SU-DHL-6 (cell line): ENCODE measurements at regions not wholly inside any gene's neighbourhood (a gene's known extent, or its start where the extent isn't known, plus 50 kb on each side); places are given as distances from the start of the nearest gene placed in this dataset.

Source experiments
- H2AFZ ChIP-seq: fragments of 200-600 bp; sonication (generic); 2 replicates; pipeline ENCODE4 v1.6.1; 2014; ENCODE audit warnings: low read depth, mild to moderate bottlenecking, moderate library complexity, mixed read lengths, antibody characterized with exemption, low read length; ENCODE audit not compliant: severe bottlenecking
- H3F3A ChIP-seq: fragments of 200-600 bp; shearing (Covaris generic); 2 replicates; pipeline ENCODE4 v1.6.0; 2016; ENCODE audit warnings: antibody characterized with exemption, mild to moderate bottlenecking; ENCODE audit not compliant: insufficient read depth
- H3K27ac ChIP-seq: fragments of 200-600 bp; sonication (generic); 2 replicates; pipeline ENCODE4 v1.5.1; 2016; ENCODE audit warnings: low read depth, mild to moderate bottlenecking, low read length, moderate library complexity, mixed read lengths
- H3K27me3 ChIP-seq: fragments of 200-600 bp; sonication (generic), shearing (Covaris generic); 2 replicates; pipeline ENCODE4 v1.6.0; 2014; ENCODE audit warnings: mild to moderate bottlenecking, low read length
- H3K36me3 ChIP-seq: fragments of 200-600 bp; sonication (generic); 2 replicates; pipeline ENCODE4 v1.6.1; 2014; ENCODE audit warnings: mild to moderate bottlenecking, low read length, mixed read lengths
- H3K4me2 ChIP-seq: fragments of 300-600, 200-600 bp; shearing (Covaris generic), sonication (generic); 2 replicates; pipeline ENCODE4 v1.6.0; 2014; ENCODE audit warnings: low read length, low read depth, mild to moderate bottlenecking; ENCODE audit not compliant: poor library complexity, severe bottlenecking
- H3K4me3 ChIP-seq: fragments of 200-600 bp; sonication (generic); 2 replicates; pipeline ENCODE4 v1.5.1; 2014; ENCODE audit warnings: antibody characterized with exemption, low read length, mild to moderate bottlenecking, mixed read lengths; ENCODE audit not compliant: insufficient read depth, poor library complexity, severe bottlenecking
- H3K79me2 ChIP-seq: fragments of 200-600 bp; sonication (generic); 2 replicates; pipeline ENCODE4 v1.6.1; 2014; ENCODE audit warnings: mild to moderate bottlenecking, low read length, moderate library complexity; ENCODE audit not compliant: insufficient read depth
- H3K9ac ChIP-seq: fragments of 200-600 bp; sonication (generic); 2 replicates; pipeline ENCODE4 v1.7.0; 2014; ENCODE audit warnings: mild to moderate bottlenecking, low read length
- H3K9me2 ChIP-seq: fragments of 200-600 bp; sonication (generic); replicated peaks from 2 replicates; pipeline ENCODE4 v1.6.1; 2014; ENCODE audit warnings: low read length; ENCODE audit not compliant: insufficient read depth
- H3K9me3 ChIP-seq: fragments of 200-600 bp; sonication (generic); 2 replicates; pipeline ENCODE4 v1.6.1; 2014; ENCODE audit warnings: low read length, mixed read lengths; ENCODE audit not compliant: insufficient read depth
- H4K20me1 ChIP-seq: fragments of 200-600 bp; sonication (generic); 2 replicates; pipeline ENCODE4 v1.6.1; 2014; ENCODE audit warnings: low read depth, mild to moderate bottlenecking, antibody characterized with exemption, low read length, moderate library complexity, mixed read lengths
- EZH2phosphoT487 ChIP-seq: fragments of 200-600 bp; sonication (generic), shearing (Covaris generic); conservative IDR thresholded peaks from 2 replicates; pipeline ENCODE4 v1.6.1; 2018; ENCODE audit warnings: mild to moderate bottlenecking, antibody characterized with exemption, low read length, moderate library complexity, mixed read lengths
- TF ChIP-seq, protein P1 (sequence below): fragments of 200-600 bp; sonication (generic); IDR thresholded peaks from one replicate; pipeline ENCODE4 v1.5.1; 2017; ENCODE audit warnings: antibody characterized with exemption, mild to moderate bottlenecking, low read length, moderate library complexity; ENCODE audit not compliant: insufficient read depth, poor library complexity, severe bottlenecking

- H3F3A ChIP-seq = no peaks in the 10 kb centered on the region
- no peak overlapping the region for H3K4me2 ChIP-seq
- H3K4me3 ChIP-seq = no peak overlapping the region
- no peak overlapping the region for H2AFZ ChIP-seq
- H3K9me2 ChIP-seq = no peaks in the 10 kb centered on the region
- no peaks in the 10 kb centered on the region for H4K20me1 ChIP-seq
- H3K79me2 ChIP-seq = no peaks in the 10 kb centered on the region
- TF ChIP-seq, protein P1, sequence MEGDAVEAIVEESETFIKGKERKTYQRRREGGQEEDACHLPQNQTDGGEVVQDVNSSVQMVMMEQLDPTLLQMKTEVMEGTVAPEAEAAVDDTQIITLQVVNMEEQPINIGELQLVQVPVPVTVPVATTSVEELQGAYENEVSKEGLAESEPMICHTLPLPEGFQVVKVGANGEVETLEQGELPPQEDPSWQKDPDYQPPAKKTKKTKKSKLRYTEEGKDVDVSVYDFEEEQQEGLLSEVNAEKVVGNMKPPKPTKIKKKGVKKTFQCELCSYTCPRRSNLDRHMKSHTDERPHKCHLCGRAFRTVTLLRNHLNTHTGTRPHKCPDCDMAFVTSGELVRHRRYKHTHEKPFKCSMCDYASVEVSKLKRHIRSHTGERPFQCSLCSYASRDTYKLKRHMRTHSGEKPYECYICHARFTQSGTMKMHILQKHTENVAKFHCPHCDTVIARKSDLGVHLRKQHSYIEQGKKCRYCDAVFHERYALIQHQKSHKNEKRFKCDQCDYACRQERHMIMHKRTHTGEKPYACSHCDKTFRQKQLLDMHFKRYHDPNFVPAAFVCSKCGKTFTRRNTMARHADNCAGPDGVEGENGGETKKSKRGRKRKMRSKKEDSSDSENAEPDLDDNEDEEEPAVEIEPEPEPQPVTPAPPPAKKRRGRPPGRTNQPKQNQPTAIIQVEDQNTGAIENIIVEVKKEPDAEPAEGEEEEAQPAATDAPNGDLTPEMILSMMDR = no peak
- no peak for TF ChIP-seq EZH2phosphoT487
- H3K27ac ChIP-seq = no peak overlapping the region
- H3K36me3 ChIP-seq = no peaks in the 10 kb centered on the region
- no peaks in the 10 kb centered on the region for H3K27me3 ChIP-seq
- no peak overlapping the region for H3K9ac ChIP-seq
- H3K9me3 ChIP-seq = no peaks in the 10 kb centered on the region
These were observed 134.6 kb upstream of the RUNX3 start for GRCh38 chr1:25064465-25065240.

- no peaks in the 10 kb centered on the region for H3K79me2 ChIP-seq
- no peaks in the 10 kb centered on the region for H3F3A ChIP-seq
- TF ChIP-seq, protein P1 = no peak
- no peak for TF ChIP-seq EZH2phosphoT487
- H3K9me3 ChIP-seq = no peaks in the 10 kb centered on the region
- no peaks in the 10 kb centered on the region for H3K27me3 ChIP-seq
- no peaks in the 10 kb centered on the region for H4K20me1 ChIP-seq
- H3K36me3 ChIP-seq = no peaks in the 10 kb centered on the region
- no peak overlapping the region for H3K27ac ChIP-seq
- H3K9ac ChIP-seq = no peak overlapping the region
- no peaks in the 10 kb centered on the region for H3K9me2 ChIP-seq
- H3K4me2 ChIP-seq = no peak overlapping the region
- H3K4me3 ChIP-seq = no peak overlapping the region
- no peak overlapping the region for H2AFZ ChIP-seq
These were observed 133.7 kb upstream of the RUNX3 start for GRCh38 chr1:25063591-25064416.

- H3K4me2 ChIP-seq = no peak overlapping the region
- no peaks in the 10 kb centered on the region for H3K79me2 ChIP-seq
- H3K27ac ChIP-seq = no peak overlapping the region
- no peaks in the 10 kb centered on the region for H4K20me1 ChIP-seq
- H3K9me3 ChIP-seq = no peaks in the 10 kb centered on the region
- TF ChIP-seq EZH2phosphoT487 = no peak
- TF ChIP-seq, protein P1 = no peak
- no peaks in the 10 kb centered on the region for H3K9me2 ChIP-seq
- H3K27me3 ChIP-seq = no peaks in the 10 kb centered on the region
- H2AFZ ChIP-seq = no peak overlapping the region
- H3K9ac ChIP-seq = no peak overlapping the region
- H3K4me3 ChIP-seq = no peak overlapping the region
- no peaks in the 10 kb centered on the region for H3K36me3 ChIP-seq
- no peaks in the 10 kb centered on the region for H3F3A ChIP-seq
These were observed 132.7 kb upstream of the RUNX3 start for GRCh38 chr1:25062621-25063255.
